HepG2 (cell line): ENCODE measurements at regions not wholly inside any gene's neighbourhood (a gene's known extent, or its start where the extent isn't known, plus 50 kb on each side); places are given as distances from the start of the nearest gene placed in this dataset.

Source experiments
- ATAC-seq: fragments of 200-7000 bp; cut with Tn5 transposase; 3 replicates; pipeline ENCODE4 v1.9.1; 2020; ENCODE audit warnings: mild to moderate bottlenecking, moderate library complexity
- BruUV-seq: library from RNA; stranded (reverse); fragments of 400-500 nt; replicated peaks from 2 replicates; lab custom pipeline; 2021; lab: Mats Ljungman, UMichigan
- CTCF ChIA-PET: fragments of 300-600 bp; formaldehyde crosslinking; extraction: SDS; loops from one replicate; lab custom pipeline; 2021; ENCODE audit warnings: low total read pairs, inconsistent platforms, low intra/inter-chr PET ratio; lab: Yijun Ruan, JAX
- POLR2A ChIA-PET: fragments of 350-600 bp; sonication (Branson Sonifier 250); formaldehyde crosslinking; loops from one replicate; lab custom pipeline; 2020; ENCODE audit warnings: antibody characterized with exemption, inconsistent platforms; lab: Yijun Ruan, JAX
- DNase-seq: peaks from one replicate; pipeline ENCODE4 v3.0.0-alpha.2; 2015; ENCODE audit warnings: low spot score
- FAIRE-seq: peaks from 3 replicates; lab custom pipeline; 2011; peaks lifted over from hg19 to GRCh38; lab: Jason Lieb, UNC
- H2AFZ ChIP-seq: one replicate; pipeline ENCODE4 v1.6.1; 2011; ENCODE audit warnings: low read length, inconsistent platforms
- H3K27ac ChIP-seq: fragments of 300-600 bp; 3 replicates; pipeline ENCODE4 v1.8.0; 2011; ENCODE audit warnings: mixed run types, mild to moderate bottlenecking, mixed read lengths, low read length, inconsistent platforms; ENCODE audit not compliant: insufficient read depth; ENCODE audit errors: extremely low read length
- H3K27me3 ChIP-seq, 2 experiments: fragments of 200-600 bp in 1 of 2; 2 replicates in 1 of 2; 3 replicates in 1 of 2; pipeline versions ENCODE4 v1.6.0 to v1.8.0; 2011; ENCODE audit warnings: low read length in 2 of 2, mild to moderate bottlenecking in 2 of 2, moderate library complexity in 2 of 2, inconsistent platforms in 1 of 2; ENCODE audit not compliant: insufficient read depth in 2 of 2, control insufficient read depth in 1 of 2
- H3K36me3 ChIP-seq, 2 experiments: fragments of 200-600 bp in 1 of 2; replicated peaks in 1 of 2; 2 replicates in 1 of 2; 3 replicates in 1 of 2; pipeline versions ENCODE4 v1.5.1 to v1.8.0; 2011; ENCODE audit warnings: low read length in 2 of 2, inconsistent platforms in 1 of 2; ENCODE audit not compliant: insufficient read depth in 2 of 2, control insufficient read depth in 1 of 2
- H3K4me1 ChIP-seq: 2 replicates; pipeline ENCODE4 v1.5.1; 2012; ENCODE audit warnings: low read length, inconsistent platforms; ENCODE audit not compliant: insufficient read depth
- H3K4me2 ChIP-seq: 2 replicates; pipeline ENCODE4 v1.6.0; 2011; ENCODE audit warnings: low read depth, low read length, inconsistent platforms
- H3K4me3 ChIP-seq, 3 experiments: fragments of 200-600 bp in 1 of 3; sonication (generic), shearing (Covaris generic) in 1 of 3; replicated peaks in 1 of 3; 2 replicates each; pipeline ENCODE4 v1.5.1; 2011 to 2016; ENCODE audit warnings: low read length in 3 of 3, inconsistent platforms in 2 of 3, low read depth in 2 of 3, mild to moderate bottlenecking in 2 of 3, control low read depth in 1 of 3, mixed read lengths in 1 of 3; ENCODE audit not compliant: insufficient read depth in 1 of 3
- H3K79me2 ChIP-seq: one replicate; pipeline ENCODE4 v1.6.1; 2011; ENCODE audit warnings: low read length, inconsistent platforms; ENCODE audit not compliant: insufficient read depth
- H3K9ac ChIP-seq: 2 replicates; pipeline ENCODE4 v1.6.0; 2011; ENCODE audit warnings: mild to moderate bottlenecking, low read depth, low read length, inconsistent platforms; ENCODE audit not compliant: insufficient read depth
- H3K9me3 ChIP-seq: 2 replicates; pipeline ENCODE4 v1.5.1; 2012; ENCODE audit warnings: mild to moderate bottlenecking, low read length
- H4K20me1 ChIP-seq: 2 replicates; pipeline ENCODE4 v1.6.0; 2011; ENCODE audit warnings: inconsistent platforms, mild to moderate bottlenecking, low read length, moderate library complexity; ENCODE audit not compliant: insufficient read depth
- ATF7 ChIP-seq, 2 experiments: fragments of 450-650 bp in 1 of 2; sonication (generic) in 1 of 2; formaldehyde crosslinking in 1 of 2; IDR thresholded peaks; 2 replicates each; pipeline versions ENCODE4 v1.4.0 to v1.6.1; 2016 to 2020; ENCODE audit warnings: antibody characterized with exemption in 1 of 2, mild to moderate bottlenecking in 1 of 2, missing genetic modification reagents in 1 of 2
- CEBPB ChIP-seq: IDR thresholded peaks from 2 replicates; pipeline ENCODE4 v1.6.1; 2011; ENCODE audit warnings: low read depth, low read length, improper control_type of control experiment, borderline replicate concordance
- U2AF1 ChIP-seq: fragments of 200-400 bp; formaldehyde crosslinking; optimal IDR thresholded peaks from 2 replicates; pipeline ENCODE3; 2017; ENCODE audit warnings: mild to moderate bottlenecking, low read depth, low read length
- ZMYM2 ChIP-seq: sonication (generic); formaldehyde crosslinking; IDR thresholded peaks from 2 replicates; pipeline ENCODE4 v1.8.0; 2022; ENCODE audit warnings: mild to moderate bottlenecking, missing genetic modification reagents
- ZNF484 ChIP-seq: sonication (generic); formaldehyde crosslinking; IDR thresholded peaks from 2 replicates; pipeline ENCODE4 v1.5.1; 2020; ENCODE audit warnings: mild to moderate bottlenecking, low read depth, missing genetic modification reagents, borderline replicate concordance
- WGBS: methylation state at CpG from one replicate; pipeline ENCODE4 v1.1.6; 2017; ENCODE audit warnings: low lambda C conversion rate; 5-methylcytosine and 5-hydroxymethylcytosine counted together
- in situ Hi-C: cut with HindIII; loops from 2 replicates; pipeline ENCODE4 v1.10.0; 2017; ENCODE audit warnings: low pct_unique_long_range_greater_than_20kb; ENCODE audit not compliant: extremely low pct_ligation_motif_present
- intact Hi-C: fragments of 100-400 bp; cut with micrococcal nuclease; formaldehyde crosslinking; loops from one replicate; pipeline ENCODE4 v1.10.0; 2022; ENCODE audit not compliant: unreplicated experiment
- TF ChIP-seq, protein P1 (sequence below): IDR thresholded peaks from 2 replicates; pipeline ENCODE4 v1.6.1; 2016; ENCODE audit warnings: low read depth

DNA sequence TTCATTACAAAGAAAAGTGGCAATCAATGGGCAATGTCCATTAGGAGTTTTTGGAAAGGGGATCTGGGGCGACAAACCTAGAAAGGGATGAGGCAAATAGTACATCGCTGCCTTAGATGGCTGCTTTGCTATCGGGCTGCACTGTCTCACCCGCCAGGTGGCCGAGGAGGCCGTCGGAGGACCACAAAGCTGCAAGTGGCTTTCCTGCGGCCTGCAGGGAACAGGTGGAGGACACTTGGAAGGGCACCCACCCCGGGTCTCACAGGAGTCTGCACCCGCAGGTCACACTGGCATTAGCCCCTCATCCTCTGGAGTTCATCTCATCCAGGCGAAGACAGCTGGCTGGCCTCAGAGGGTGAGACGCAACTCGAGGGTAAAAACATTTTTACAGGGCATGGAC is 1392.5 kb downstream of the AACS start:
- no peak overlapping the region for H3K4me2 ChIP-seq
- BruUV-seq, result no TSS peak
- H3K36me3 ChIP-seq, result no peaks in the 10 kb centered on the region
- TF ChIP-seq U2AF1 (no peak), ZNF484 (CRISPR knock-in tag) (no peak)
- TF ChIP-seq, protein P1, sequence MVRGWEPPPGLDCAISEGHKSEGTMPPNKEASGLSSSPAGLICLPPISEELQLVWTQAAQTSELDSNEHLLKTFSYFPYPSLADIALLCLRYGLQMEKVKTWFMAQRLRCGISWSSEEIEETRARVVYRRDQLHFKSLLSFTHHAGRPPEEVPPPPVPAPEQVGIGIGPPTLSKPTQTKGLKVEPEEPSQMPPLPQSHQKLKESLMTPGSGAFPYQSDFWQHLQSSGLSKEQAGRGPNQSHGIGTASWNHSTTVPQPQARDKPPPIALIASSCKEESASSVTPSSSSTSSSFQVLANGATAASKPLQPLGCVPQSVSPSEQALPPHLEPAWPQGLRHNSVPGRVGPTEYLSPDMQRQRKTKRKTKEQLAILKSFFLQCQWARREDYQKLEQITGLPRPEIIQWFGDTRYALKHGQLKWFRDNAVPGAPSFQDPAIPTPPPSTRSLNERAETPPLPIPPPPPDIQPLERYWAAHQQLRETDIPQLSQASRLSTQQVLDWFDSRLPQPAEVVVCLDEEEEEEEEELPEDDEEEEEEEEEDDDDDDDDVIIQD, result no peak
- DNase-seq (no peak), ATAC-seq (no peak), FAIRE-seq (no peak)
- WGBS, result 36% methylated on average over 7 of the region's 13 CpGs
- H2AFZ ChIP-seq, result no peak overlapping the region
- no peak overlapping the region for H3K9ac ChIP-seq
- peaks cover 98% of the 10 kb centered on the region for H3K9me3 ChIP-seq
- no peaks in the 10 kb centered on the region for H3K79me2 ChIP-seq
- CTCF ChIA-PET, result no interaction called here
- no peak overlapping the region for H3K4me3 ChIP-seq
- no peaks in the 10 kb centered on the region for H3K27me3 ChIP-seq
- POLR2A ChIA-PET, result no interaction called here
- no peaks in the 10 kb centered on the region for H3K4me1 ChIP-seq
- H3K27ac ChIP-seq, result no peak overlapping the region
- no peaks in the 10 kb centered on the region for H4K20me1 ChIP-seq
- intact Hi-C loops, result no loop called here
- in situ Hi-C loops, result no loop called here

DNA sequence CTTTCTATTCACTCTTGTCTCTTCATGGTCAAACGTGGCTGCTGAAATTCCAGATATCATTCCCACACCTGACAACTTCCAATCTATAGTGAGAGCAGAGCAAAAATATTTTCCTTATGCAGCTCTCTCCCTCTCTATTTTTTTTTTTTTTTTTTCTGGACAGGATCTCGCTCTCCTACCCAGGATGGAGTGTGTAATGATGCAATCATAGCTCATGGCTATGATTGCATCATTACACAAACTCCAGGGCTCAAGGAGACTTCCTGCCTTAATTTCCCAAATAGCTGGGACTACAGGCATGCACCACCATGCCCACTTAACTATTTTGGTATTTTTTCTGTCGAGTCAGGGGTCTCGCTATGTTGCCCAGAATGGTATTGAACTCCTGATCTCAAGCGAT is 1398.9 kb downstream of the AACS start:
- DNase-seq, result no peak
- in situ Hi-C loops (no loop called here), intact Hi-C loops (no loop called here)
- Histone ChIP-seq H3K9ac (no peak overlapping the region), H4K20me1 (no peaks in the 10 kb centered on the region), H3K27ac (no peak overlapping the region), H3K4me3 (no peak overlapping the region), H2AFZ (no peak overlapping the region), H3K4me1 (no peaks in the 10 kb centered on the region), H3K36me3 (no peaks in the 10 kb centered on the region), H3K4me2 (no peak overlapping the region), H3K9me3 (peaks cover 90% of the 10 kb centered on the region), H3K27me3 (no peaks in the 10 kb centered on the region), H3K79me2 (no peaks in the 10 kb centered on the region)
- FAIRE-seq, result no peak
- ChIA-PET POLR2A (no interaction called here), CTCF (no interaction called here)
- WGBS, result 16% methylated on average over 5 of the region's 5 CpGs
- BruUV-seq, result no TSS peak
- ATAC-seq, result no peak
- TF ChIP-seq ZMYM2 (CRISPR knock-in tag) (no peak), ATF7 (IDR thresholded peaks at IDR 0.05) (peak; percentile 63), ATF7 (CRISPR knock-in tag; IDR thresholded peaks at IDR 0.05) (no peak), CEBPB (0 out of 2 replicates have a peak, but pooled peaks have one; percentile 22)
